Colonic mucosa (tissue), 4 donors: ENCODE measurements at regions not wholly inside any gene's neighbourhood (a gene's known extent, or its start where the extent isn't known, plus 50 kb on each side); places are given as distances from the start of the nearest gene placed in this dataset.
A peak's percentile ranks its signal among the peaks of the same experiment; 100 is the strongest.

Experiments
- DNase-seq: peaks from one replicate; pipeline ENCODE4 v3.0.0-alpha.2; 2020
- H3K27ac ChIP-seq: fragments of 200-600 bp; one replicate; pipeline ENCODE4 v1.8.0; 2021
- H3K27me3 ChIP-seq: fragments of 200-600 bp; one replicate; pipeline ENCODE4 v1.8.0; 2021
- H3K36me3 ChIP-seq: fragments of 200-600 bp; one replicate; pipeline ENCODE4 v1.8.0; 2021
- H3K4me1 ChIP-seq: fragments of 200-600 bp; one replicate; pipeline ENCODE4 v1.8.0; 2021; ENCODE audit warnings: mild to moderate bottlenecking
- H3K4me3 ChIP-seq: fragments of 200-600 bp; one replicate; pipeline ENCODE4 v1.8.0; 2021
- H3K9ac ChIP-seq, 2 donors: one replicate each; pipeline ENCODE4 v1.7.0; 2013; ENCODE audit warnings: control low read depth in 2 of 2, low read depth in 2 of 2, low read length in 2 of 2
- H3K9me3 ChIP-seq: fragments of 200-600 bp; one replicate; pipeline ENCODE4 v1.8.0; 2021
- CTCF ChIP-seq: fragments of 200-600 bp; IDR thresholded peaks from one replicate; pipeline ENCODE4 v1.8.0; 2022; ENCODE audit warnings: antibody characterized with exemption, mild to moderate bottlenecking
- intact Hi-C: fragments of 100-400 bp; cut with DNase I; formaldehyde crosslinking; loops from one replicate; pipeline ENCODE4 v1.14.1; 2022
- donor health status: healthy.
- donor health status: DM: no; HTN: no; CAD: no.
- donor health status: DM: no; HTN: no; CAD: no.

GRCh38 chr3:193983846-193984818 lies 151.8 kb upstream of the HES1 start:
- no peaks in the 10 kb centered on the region for H3K9me3 ChIP-seq
- no peak overlapping the region for H3K4me3 ChIP-seq
- no peaks in the 10 kb centered on the region for H3K4me1 ChIP-seq
- no peak for TF ChIP-seq CTCF
- no peaks in the 10 kb centered on the region for H3K27me3 ChIP-seq
- H3K9ac ChIP-seq: no peak overlapping the region
- no peak overlapping the region for H3K27ac ChIP-seq
- intact Hi-C loops: no loop called here
- no peaks in the 10 kb centered on the region for H3K36me3 ChIP-seq
- peak; percentile 34 for DNase-seq

DNA sequence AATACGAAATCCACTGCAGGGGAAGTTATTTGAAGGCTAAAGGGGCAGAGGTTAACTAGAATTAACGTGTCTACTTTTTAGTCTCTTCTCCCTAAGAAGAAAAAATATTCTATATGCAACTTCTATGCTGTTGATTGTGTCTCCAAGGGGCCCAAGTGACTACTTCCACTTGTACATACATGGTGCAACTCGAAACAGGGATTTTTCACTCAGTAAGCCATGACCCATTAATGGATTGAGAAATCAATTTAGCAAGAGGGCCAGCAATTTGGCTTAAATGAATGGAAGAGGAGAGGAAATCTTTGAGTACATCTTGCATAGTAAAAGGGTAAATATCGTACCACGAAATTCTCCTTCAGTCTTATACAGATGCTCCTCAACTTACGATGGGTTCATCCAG lies 151.1 kb upstream of the HES1 start:
- H3K4me1 ChIP-seq: no peaks in the 10 kb centered on the region

GRCh38 chr3:193987186-193987585 lies 148.8 kb upstream of the HES1 start:
- Histone ChIP-seq H3K4me3 (no peak overlapping the region), H3K36me3 (no peaks in the 10 kb centered on the region), H3K27ac (no peak overlapping the region), H3K27me3 (no peaks in the 10 kb centered on the region), H3K4me1 (no peaks in the 10 kb centered on the region), H3K9ac (no peak overlapping the region), H3K9me3 (no peaks in the 10 kb centered on the region)
- no peak for TF ChIP-seq CTCF
- intact Hi-C loops: no loop called here
- DNase-seq: no peak

More for the DNA sequence above, 151.1 kb upstream of the HES1 start:
- no peak for TF ChIP-seq CTCF
- intact Hi-C loops: no loop called here
- Histone ChIP-seq H3K27ac (no peak overlapping the region), H3K9ac (no peak overlapping the region), H3K36me3 (no peaks in the 10 kb centered on the region), H3K27me3 (no peaks in the 10 kb centered on the region), H3K4me3 (no peak overlapping the region), H3K9me3 (no peaks in the 10 kb centered on the region)
- DNase-seq: no peak

DNA sequence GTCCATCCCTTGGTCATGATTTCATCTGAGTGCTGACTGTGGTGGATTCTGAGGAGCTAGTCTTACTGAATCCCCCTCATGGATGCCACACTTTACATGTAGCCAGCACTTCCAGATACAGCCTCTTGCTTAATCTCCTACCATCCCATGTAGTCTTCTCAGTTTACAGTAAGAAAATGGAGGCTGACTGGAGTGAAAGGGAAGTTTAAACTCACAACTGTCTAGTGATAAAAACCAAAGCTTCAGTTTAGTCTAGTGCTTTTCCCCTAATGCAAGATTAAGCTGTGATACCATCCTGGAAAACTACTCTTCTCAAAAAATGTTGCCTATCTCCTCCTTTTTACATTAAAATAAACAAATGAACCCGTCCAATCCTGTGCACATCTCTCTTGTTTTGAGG lies 146.8 kb upstream of the HES1 start:
- H3K36me3 ChIP-seq: no peaks in the 10 kb centered on the region
- H3K9ac ChIP-seq: no peak overlapping the region
- no peaks in the 10 kb centered on the region for H3K4me1 ChIP-seq
- intact Hi-C loops: no loop called here
- no peaks in the 10 kb centered on the region for H3K9me3 ChIP-seq
- H3K27me3 ChIP-seq: no peaks in the 10 kb centered on the region
- H3K4me3 ChIP-seq: no peak overlapping the region
- no peak for TF ChIP-seq CTCF
- DNase-seq: no peak
- H3K27ac ChIP-seq: no peak overlapping the region

DNA sequence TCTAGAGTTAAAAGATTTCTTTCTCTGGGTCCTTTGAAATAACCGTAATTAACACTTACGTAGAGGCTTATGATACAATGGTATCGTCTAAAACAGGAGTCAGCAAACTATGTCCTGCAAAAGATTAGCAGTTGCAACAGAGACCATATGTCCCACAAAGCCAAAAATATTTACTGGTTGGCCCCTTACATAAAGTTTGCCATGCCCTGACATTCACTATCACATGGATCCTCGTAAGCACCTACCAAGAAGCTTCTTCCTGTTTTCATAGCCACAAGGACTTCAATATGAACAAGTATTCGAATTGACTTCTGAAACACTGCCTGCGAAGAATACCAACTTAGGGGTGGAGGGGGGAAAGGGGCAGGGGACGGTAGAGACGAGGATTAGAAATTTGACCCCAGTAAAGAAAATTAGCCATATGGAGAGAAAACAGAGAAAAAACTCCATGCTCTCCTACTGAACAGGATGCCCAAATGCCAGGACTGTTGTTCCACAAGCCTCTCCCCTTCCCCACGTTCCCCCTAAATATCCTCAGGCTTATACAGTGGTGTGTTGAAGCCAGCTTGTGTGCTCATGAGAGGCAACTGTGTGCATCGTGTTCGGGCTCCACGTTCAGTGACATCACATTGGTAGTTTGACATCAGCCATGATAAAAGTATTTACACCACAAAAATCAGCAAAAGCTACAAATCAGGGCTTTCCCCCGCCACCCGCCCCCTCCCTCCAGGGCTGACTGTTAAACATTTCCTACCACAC lies 144.1 kb upstream of the HES1 start:
- H3K27ac ChIP-seq: no peak overlapping the region
- H3K36me3 ChIP-seq: no peaks in the 10 kb centered on the region
- H3K4me1 ChIP-seq: no peaks in the 10 kb centered on the region
- no peak overlapping the region for H3K9ac ChIP-seq
- no peak overlapping the region for H3K4me3 ChIP-seq
- no peak for DNase-seq
- no peak for TF ChIP-seq CTCF
- intact Hi-C loops: loop anchor here (10.0 kb wide), 1 partner anchor 207 kb away; no protein-coding TSS in a partner anchor
- H3K27me3 ChIP-seq: no peaks in the 10 kb centered on the region
- H3K9me3 ChIP-seq: no peaks in the 10 kb centered on the region
